Osteocyte (in vitro differentiated cells): ENCODE measurements at regions not wholly inside any gene's neighbourhood (a gene's known extent, or its start where the extent isn't known, plus 50 kb on each side); places are given as distances from the start of the nearest gene placed in this dataset.
"Not testable (repeated sequence)": the region's sequence is repeated elsewhere in the genome, so short reads cannot be mapped to it uniquely, and the experiment has no call there.

Experiments used
- DNase-seq: peaks from one replicate; pipeline ENCODE4 v3.0.0; 2021; ENCODE audit warnings: mixed read lengths; ENCODE audit not compliant: unreplicated experiment; ENCODE audit errors: extremely low spot score
- H3K27ac Mint-ChIP-seq: one replicate; pipeline ENCODE4 v1.8.0; 2021; ENCODE audit warnings: mild to moderate bottlenecking, mixed read lengths; ENCODE audit not compliant: unreplicated experiment
- H3K27me3 Mint-ChIP-seq: one replicate; pipeline ENCODE4 v1.8.0; 2021; ENCODE audit warnings: mixed read lengths; ENCODE audit not compliant: unreplicated experiment
- H3K36me3 Mint-ChIP-seq: one replicate; pipeline ENCODE4 v1.8.0; 2021; ENCODE audit warnings: mixed read lengths; ENCODE audit not compliant: unreplicated experiment
- H3K4me1 Mint-ChIP-seq: one replicate; pipeline ENCODE4 v1.8.0; 2021; ENCODE audit warnings: mixed read lengths; ENCODE audit not compliant: unreplicated experiment
- H3K4me3 Mint-ChIP-seq: one replicate; pipeline ENCODE4 v1.8.0; 2021; ENCODE audit warnings: mild to moderate bottlenecking, moderate library complexity, mixed read lengths; ENCODE audit not compliant: unreplicated experiment
- H3K9me3 Mint-ChIP-seq: one replicate; pipeline ENCODE4 v1.8.0; 2021; ENCODE audit warnings: mixed read lengths; ENCODE audit not compliant: unreplicated experiment
- CTCF ChIP-seq: fragments of 200-600 bp; sonication (generic); IDR thresholded peaks from 2 replicates; pipeline ENCODE4 v1.5.0; 2021; ENCODE audit warnings: antibody characterized with exemption, mild to moderate bottlenecking, moderate library complexity

GRCh38 chr10:118971876-118972275 lies 57.6 kb upstream of the NANOS1 start:
- Mint-ChIP-seq H3K36me3 (no peaks in the 10 kb centered on the region), H3K27me3 (peaks cover 30% of the 10 kb centered on the region), H3K27ac (no peak overlapping the region), H3K4me3 (no peak overlapping the region), H3K9me3 (peaks cover 12% of the 10 kb centered on the region), H3K4me1 (no peaks in the 10 kb centered on the region)
- no peak for DNase-seq
- TF ChIP-seq CTCF, result no peak

- no peaks in the 10 kb centered on the region for H3K36me3 Mint-ChIP-seq
- H3K4me3 Mint-ChIP-seq, result no peak overlapping the region
- no peaks in the 10 kb centered on the region for H3K4me1 Mint-ChIP-seq
- H3K27ac Mint-ChIP-seq, result no peak overlapping the region
- DNase-seq, result no peak
- no peak for TF ChIP-seq CTCF
- H3K9me3 Mint-ChIP-seq, result peaks cover 12% of the 10 kb centered on the region
- H3K27me3 Mint-ChIP-seq, result peaks cover 30% of the 10 kb centered on the region
Observed at GRCh38 chr10:118973744-118974143, 55.8 kb upstream of the NANOS1 start.

DNA sequence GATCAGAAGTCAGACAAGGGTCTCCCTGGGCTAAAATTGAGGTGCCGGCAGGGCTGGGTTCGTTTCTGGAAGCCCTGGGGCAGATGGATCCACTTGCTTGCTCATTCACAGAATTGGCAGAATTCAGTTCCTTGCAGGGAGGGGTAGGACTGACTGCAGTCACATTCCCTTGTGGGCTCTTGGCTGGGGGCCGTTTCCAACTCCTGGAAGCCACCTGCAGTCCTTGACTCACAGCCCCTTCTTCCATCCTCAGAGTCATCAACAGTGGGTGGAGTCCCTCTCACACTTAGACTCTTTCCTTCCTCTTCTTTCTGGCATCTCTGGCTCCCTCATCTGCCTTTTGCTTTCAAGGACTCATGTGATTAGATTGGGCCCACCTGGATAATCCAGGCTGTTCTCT lies 54.6 kb upstream of the NANOS1 start:
- H3K4me1 Mint-ChIP-seq, result no peaks in the 10 kb centered on the region
- TF ChIP-seq CTCF, result no peak
- no peaks in the 10 kb centered on the region for H3K36me3 Mint-ChIP-seq
- H3K27me3 Mint-ChIP-seq, result peaks cover 30% of the 10 kb centered on the region
- no peak overlapping the region for H3K27ac Mint-ChIP-seq
- no peak for DNase-seq
- H3K4me3 Mint-ChIP-seq, result no peak overlapping the region
- peaks cover 12% of the 10 kb centered on the region for H3K9me3 Mint-ChIP-seq

- not testable (repeated sequence) for H3K4me3 Mint-ChIP-seq, DNase-seq, H3K4me1 Mint-ChIP-seq, H3K27ac Mint-ChIP-seq, H3K36me3 Mint-ChIP-seq
- Mint-ChIP-seq H3K27me3 (peaks cover 28% of the 10 kb centered on the region), H3K9me3 (peaks cover 12% of the 10 kb centered on the region)
Observed at GRCh38 chr10:118976219-118976618, 53.3 kb upstream of the NANOS1 start.

- Mint-ChIP-seq H3K27me3 (peaks cover 19% of the 10 kb centered on the region), H3K4me3 (no peak overlapping the region), H3K36me3 (no peaks in the 10 kb centered on the region), H3K27ac (no peak overlapping the region), H3K4me1 (no peaks in the 10 kb centered on the region), H3K9me3 (peaks cover 12% of the 10 kb centered on the region)
- DNase-seq, result no peak
- TF ChIP-seq CTCF, result no peak
Observed at GRCh38 chr10:118977022-118977599, 52.4 kb upstream of the NANOS1 start.

GRCh38 chr10:118977835-118978234 lies 51.7 kb upstream of the NANOS1 start:
- Mint-ChIP-seq H3K9me3 (peaks cover 12% of the 10 kb centered on the region), H3K4me1 (no peaks in the 10 kb centered on the region), H3K27ac (no peak overlapping the region), H3K4me3 (no peak overlapping the region), H3K27me3 (peaks cover 17% of the 10 kb centered on the region), H3K36me3 (no peaks in the 10 kb centered on the region)
- DNase-seq, result no peak
- TF ChIP-seq CTCF, result no peak
